ENCODE measurements at regions not wholly inside any gene's neighbourhood (a gene's known extent, or its start where the extent isn't known, plus 50 kb on each side); places are given as distances from the start of the nearest gene placed in this dataset.
A peak's percentile ranks its signal among the peaks of the same experiment; 100 is the strongest.

DNA sequence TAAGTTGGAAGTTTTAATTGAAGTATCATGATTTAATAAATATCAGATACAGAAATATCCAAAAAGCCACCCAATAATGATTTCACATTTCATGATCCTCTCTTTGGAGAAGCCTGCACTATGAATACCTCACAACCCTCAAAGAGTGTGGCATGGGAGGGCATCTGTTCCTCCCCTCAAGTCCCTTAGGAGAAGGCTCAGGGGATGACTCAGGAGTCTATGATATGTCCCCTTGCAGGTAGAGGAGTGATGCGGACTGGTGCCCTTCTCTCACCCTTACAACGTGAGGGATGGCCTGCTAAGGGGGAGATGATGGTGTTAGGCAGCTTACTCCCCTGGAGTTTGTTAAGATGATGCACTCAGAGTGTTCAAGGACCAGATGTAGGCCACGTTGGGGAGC, 303.3 kb upstream of the DUSP10 start:
- Histone ChIP-seq H3K9me3 (ENCODE audit: control insufficient read depth, low read length) (no peaks in the 10 kb centered on the region), H3K4ac (ENCODE audit: low read depth in 1 of 2, low read length in 2 of 2) (peak overlapping the region in 1 of 2 experiments; percentile 64), H3K27me3 (ENCODE audit: control insufficient read depth in 1 of 2, insufficient read depth in 1 of 2, low read length in 2 of 2) (no peaks in the 10 kb centered on the region), H2BK12ac (ENCODE audit: low read length in 2 of 2) (peak overlapping the region; percentile 26 to 91), H3K14ac (ENCODE audit: low read length in 2 of 2) (no peak overlapping the region), H3K4me3 (ENCODE audit: insufficient read depth in 1 of 2, low read depth in 1 of 2, low read length in 2 of 2) (no peak overlapping the region), H3K23ac (ENCODE audit: low read length in 2 of 2) (no peak overlapping the region), H2AFZ (ENCODE audit: low read depth, low read length) (no peak overlapping the region), H4K8ac (ENCODE audit: low read length) (no peak overlapping the region), H3K9ac (ENCODE audit: low read length) (no peak overlapping the region), H3K4me1 (ENCODE audit: control insufficient read depth, insufficient read depth, low read depth, low read length) (peaks cover 8% of the 10 kb centered on the region), H2BK120ac (ENCODE audit: low read depth, low read length) (no peak overlapping the region), H2AK5ac (ENCODE audit: low read length, severe bottlenecking) (no peak overlapping the region), H2BK5ac (ENCODE audit: low read depth, low read length, poor library complexity, severe bottlenecking) (no peak overlapping the region), H3K36me3 (ENCODE audit: control insufficient read depth in 1 of 2, insufficient read depth in 2 of 2, low read depth in 1 of 2, low read length in 2 of 2) (no peaks in the 10 kb centered on the region), H3K4me2 (ENCODE audit: low read length, poor library complexity, severe bottlenecking) (no peak overlapping the region), H3K79me1 (replicated peaks; ENCODE audit: low read length, poor library complexity, severe bottlenecking) (no peaks in the 10 kb centered on the region), H3K18ac (ENCODE audit: low read depth in 1 of 2, low read length in 2 of 2) (peak overlapping the region; percentile 3 to 30), H4K91ac (ENCODE audit: low read length) (peak overlapping the region; percentile 90), H3K27ac (ENCODE audit: low read length, poor library complexity, severe bottlenecking) (no peak overlapping the region), H2BK15ac (ENCODE audit: low read depth, poor library complexity, severe bottlenecking) (peak overlapping the region; percentile 73)
- WGBS, result 96% methylated on average over 3 of the region's 3 CpGs
- no peak for DNase-seq

DNA sequence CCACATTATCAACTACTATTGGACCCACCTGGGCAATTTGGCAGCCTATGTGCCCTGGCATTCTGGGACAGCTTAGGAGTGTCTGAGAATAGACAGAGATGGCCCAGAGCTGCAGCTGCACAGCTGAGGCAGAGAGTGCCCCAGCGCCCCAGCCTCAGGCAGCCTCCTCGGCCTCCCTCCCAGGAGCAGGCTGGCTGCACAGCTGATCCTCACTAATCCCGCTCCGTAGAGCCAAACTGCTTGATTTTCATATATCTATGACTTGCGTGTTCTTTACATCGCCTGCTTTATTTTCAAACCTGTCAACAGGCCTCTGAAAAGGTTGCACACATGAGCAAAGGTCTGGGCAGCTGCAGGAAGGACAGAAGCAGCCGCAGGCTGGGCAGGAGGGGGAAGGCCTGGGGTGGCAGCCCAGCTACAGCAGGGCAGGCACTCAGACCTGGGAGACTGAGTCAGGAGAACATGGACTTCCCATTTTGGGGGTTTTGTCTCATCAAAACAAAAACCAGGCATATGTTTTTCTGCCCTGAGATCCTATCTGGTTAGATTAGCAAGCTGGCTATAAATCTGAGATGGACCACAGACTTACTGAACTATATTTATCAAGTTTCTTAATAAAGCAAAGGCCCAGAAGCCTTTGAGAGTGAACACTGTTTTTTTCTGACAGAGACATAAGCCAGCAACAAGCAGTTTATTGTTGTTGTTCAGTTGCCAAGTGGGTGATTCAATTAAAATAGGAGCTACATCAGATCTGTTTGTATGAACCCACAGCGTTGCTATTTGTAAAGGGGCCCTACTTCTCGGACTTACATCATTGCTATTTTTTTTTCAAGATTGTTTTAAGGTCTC, 301.8 kb upstream of the DUSP10 start:
- H3K9ac ChIP-seq (ENCODE audit: low read length), result peak overlapping the region; percentile 86
- H2BK12ac ChIP-seq (ENCODE audit: low read length in 2 of 2), result peak overlapping the region; percentile 57 to 95
- H3K27ac ChIP-seq (ENCODE audit: low read length, poor library complexity, severe bottlenecking), result no peak overlapping the region
- H3K4me2 ChIP-seq (ENCODE audit: low read length, poor library complexity, severe bottlenecking), result no peak overlapping the region
- H3K4me3 ChIP-seq (ENCODE audit: insufficient read depth in 1 of 2, low read depth in 1 of 2, low read length in 2 of 2), result no peak overlapping the region
- 47% methylated on average over 9 of the region's 9 CpGs for WGBS
- no peak overlapping the region for H3K23ac ChIP-seq (ENCODE audit: low read length in 2 of 2)
- H3K79me1 ChIP-seq (replicated peaks; ENCODE audit: low read length, poor library complexity, severe bottlenecking), result no peaks in the 10 kb centered on the region
- peak overlapping the region; percentile 1 for H2BK120ac ChIP-seq (ENCODE audit: low read depth, low read length)
- H2BK5ac ChIP-seq (ENCODE audit: low read depth, low read length, poor library complexity, severe bottlenecking), result no peak overlapping the region
- H2AK5ac ChIP-seq (ENCODE audit: low read length, severe bottlenecking), result no peak overlapping the region
- H4K91ac ChIP-seq (ENCODE audit: low read length), result peak overlapping the region; percentile 71
- H3K9me3 ChIP-seq (ENCODE audit: control insufficient read depth, low read length), result no peaks in the 10 kb centered on the region
- no peak overlapping the region for H2AFZ ChIP-seq (ENCODE audit: low read depth, low read length)
- DNase-seq, result peak; percentile 99
- H3K27me3 ChIP-seq (ENCODE audit: control insufficient read depth in 1 of 2, insufficient read depth in 1 of 2, low read length in 2 of 2), result no peaks in the 10 kb centered on the region
- H3K36me3 ChIP-seq (ENCODE audit: control insufficient read depth in 1 of 2, insufficient read depth in 2 of 2, low read depth in 1 of 2, low read length in 2 of 2), result no peaks in the 10 kb centered on the region
- peak overlapping the region; percentile 79 for H4K8ac ChIP-seq (ENCODE audit: low read length)
- peaks cover 4% of the 10 kb centered on the region for H3K4me1 ChIP-seq (ENCODE audit: control insufficient read depth, insufficient read depth, low read depth, low read length)
- H3K14ac ChIP-seq (ENCODE audit: low read length in 2 of 2), result peak overlapping the region in 1 of 2 experiments; percentile 35
- peak overlapping the region; percentile 0 to 96 for H3K4ac ChIP-seq (ENCODE audit: low read depth in 1 of 2, low read length in 2 of 2)
- no peak overlapping the region for H2BK15ac ChIP-seq (ENCODE audit: low read depth, poor library complexity, severe bottlenecking)
- peak overlapping the region; percentile 6 to 75 for H3K18ac ChIP-seq (ENCODE audit: low read depth in 1 of 2, low read length in 2 of 2)

DNA sequence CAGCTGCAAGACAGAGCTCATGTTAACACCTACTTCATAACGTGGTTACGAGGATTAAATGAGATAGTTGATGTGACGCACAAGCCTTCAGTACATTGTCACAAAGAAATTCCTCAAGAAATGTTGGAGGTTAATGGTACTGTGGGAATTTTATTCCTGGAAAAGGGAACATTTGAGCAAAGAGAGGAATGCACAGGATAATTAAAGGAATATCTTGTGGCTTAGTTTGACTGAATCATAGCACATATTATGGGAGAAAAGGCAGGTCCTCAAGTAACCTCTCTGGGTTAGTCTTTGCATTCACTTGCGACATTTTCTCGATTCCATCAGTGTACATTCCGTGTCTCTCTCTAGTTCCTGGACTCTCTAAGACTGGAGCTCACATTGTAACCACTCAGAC, 300.2 kb upstream of the DUSP10 start:
- no peaks in the 10 kb centered on the region for H3K36me3 ChIP-seq (ENCODE audit: control insufficient read depth in 1 of 2, insufficient read depth in 2 of 2, low read depth in 1 of 2, low read length in 2 of 2)
- no peak overlapping the region for H2BK15ac ChIP-seq (ENCODE audit: low read depth, poor library complexity, severe bottlenecking)
- H4K91ac ChIP-seq (ENCODE audit: low read length), result no peak overlapping the region
- peaks cover 1% of the 10 kb centered on the region for H3K4me1 ChIP-seq (ENCODE audit: control insufficient read depth, insufficient read depth, low read depth, low read length)
- no peaks in the 10 kb centered on the region for H3K79me1 ChIP-seq (replicated peaks; ENCODE audit: low read length, poor library complexity, severe bottlenecking)
- no peak overlapping the region for H2AK5ac ChIP-seq (ENCODE audit: low read length, severe bottlenecking)
- H3K4me3 ChIP-seq (ENCODE audit: insufficient read depth in 1 of 2, low read depth in 1 of 2, low read length in 2 of 2), result no peak overlapping the region
- H3K9me3 ChIP-seq (ENCODE audit: control insufficient read depth, low read length), result no peaks in the 10 kb centered on the region
- DNase-seq, result peak; percentile 68
- H2BK120ac ChIP-seq (ENCODE audit: low read depth, low read length), result no peak overlapping the region
- WGBS, result 93% methylated on average over 6 of the region's 6 CpGs
- H3K9ac ChIP-seq (ENCODE audit: low read length), result no peak overlapping the region
- H2AFZ ChIP-seq (ENCODE audit: low read depth, low read length), result no peak overlapping the region
- H3K23ac ChIP-seq (ENCODE audit: low read length in 2 of 2), result no peak overlapping the region
- no peak overlapping the region for H3K4me2 ChIP-seq (ENCODE audit: low read length, poor library complexity, severe bottlenecking)
- no peak overlapping the region for H2BK5ac ChIP-seq (ENCODE audit: low read depth, low read length, poor library complexity, severe bottlenecking)
- H3K14ac ChIP-seq (ENCODE audit: low read length in 2 of 2), result no peak overlapping the region
- no peak overlapping the region for H4K8ac ChIP-seq (ENCODE audit: low read length)
- no peak overlapping the region for H3K4ac ChIP-seq (ENCODE audit: low read depth in 1 of 2, low read length in 2 of 2)
- H3K27me3 ChIP-seq (ENCODE audit: control insufficient read depth in 1 of 2, insufficient read depth in 1 of 2, low read length in 2 of 2), result no peaks in the 10 kb centered on the region
- H2BK12ac ChIP-seq (ENCODE audit: low read length in 2 of 2), result no peak overlapping the region
- no peak overlapping the region for H3K27ac ChIP-seq (ENCODE audit: low read length, poor library complexity, severe bottlenecking)
- H3K18ac ChIP-seq (ENCODE audit: low read depth in 1 of 2, low read length in 2 of 2), result peak overlapping the region in 1 of 2 experiments; percentile 11

DNA sequence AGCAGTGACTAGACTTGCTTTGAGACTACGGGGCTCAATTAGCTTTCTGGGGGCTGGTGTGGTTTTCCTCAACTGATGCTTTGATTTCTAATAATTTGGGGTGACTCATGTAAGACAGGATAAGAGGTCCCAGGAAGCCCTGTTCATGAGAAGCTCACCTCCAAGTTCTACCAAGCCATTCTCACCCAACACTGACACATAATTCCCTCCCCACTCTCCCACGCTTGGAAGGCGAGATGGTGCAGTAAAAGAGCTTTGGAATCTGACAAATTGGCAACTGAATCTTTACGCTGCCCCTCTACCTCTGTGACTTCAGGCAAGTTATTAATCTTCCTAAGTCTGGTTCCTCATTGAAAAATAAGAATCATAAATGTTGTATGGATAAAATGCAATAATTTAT, 299.1 kb upstream of the DUSP10 start:
- Histone ChIP-seq H3K4me1 (ENCODE audit: control insufficient read depth, insufficient read depth, low read depth, low read length) (peaks cover 1% of the 10 kb centered on the region), H2BK15ac (ENCODE audit: low read depth, poor library complexity, severe bottlenecking) (no peak overlapping the region), H3K14ac (ENCODE audit: low read length in 2 of 2) (no peak overlapping the region), H2BK5ac (ENCODE audit: low read depth, low read length, poor library complexity, severe bottlenecking) (no peak overlapping the region), H3K4me2 (ENCODE audit: low read length, poor library complexity, severe bottlenecking) (no peak overlapping the region), H3K23ac (ENCODE audit: low read length in 2 of 2) (no peak overlapping the region), H3K9ac (ENCODE audit: low read length) (no peak overlapping the region), H3K27me3 (ENCODE audit: control insufficient read depth in 1 of 2, insufficient read depth in 1 of 2, low read length in 2 of 2) (no peaks in the 10 kb centered on the region), H2BK12ac (ENCODE audit: low read length in 2 of 2) (peak overlapping the region in 1 of 2 experiments; percentile 12), H4K8ac (ENCODE audit: low read length) (no peak overlapping the region), H3K4me3 (ENCODE audit: insufficient read depth in 1 of 2, low read depth in 1 of 2, low read length in 2 of 2) (no peak overlapping the region), H2BK120ac (ENCODE audit: low read depth, low read length) (no peak overlapping the region), H3K4ac (ENCODE audit: low read depth in 1 of 2, low read length in 2 of 2) (no peak overlapping the region), H3K79me1 (replicated peaks; ENCODE audit: low read length, poor library complexity, severe bottlenecking) (no peaks in the 10 kb centered on the region), H4K91ac (ENCODE audit: low read length) (no peak overlapping the region), H2AK5ac (ENCODE audit: low read length, severe bottlenecking) (no peak overlapping the region), H3K9me3 (ENCODE audit: control insufficient read depth, low read length) (no peaks in the 10 kb centered on the region), H3K18ac (ENCODE audit: low read depth in 1 of 2, low read length in 2 of 2) (no peak overlapping the region), H3K36me3 (ENCODE audit: control insufficient read depth in 1 of 2, insufficient read depth in 2 of 2, low read depth in 1 of 2, low read length in 2 of 2) (no peaks in the 10 kb centered on the region), H2AFZ (ENCODE audit: low read depth, low read length) (no peak overlapping the region), H3K27ac (ENCODE audit: low read length, poor library complexity, severe bottlenecking) (no peak overlapping the region)
- no peak for DNase-seq
- WGBS, result 97% methylated on average over 3 of the region's 4 CpGs

All from mesenchymal stem cell (in vitro differentiated cells and primary cell).